IPS-NIHi7 (cell line): ENCODE measurements at regions not wholly inside any gene's neighbourhood (a gene's known extent, or its start where the extent isn't known, plus 50 kb on each side); places are given as distances from the start of the nearest gene placed in this dataset.
A peak's percentile ranks its signal among the peaks of the same experiment; 100 is the strongest.
"Not testable (repeated sequence)": the region's sequence is repeated elsewhere in the genome, so short reads cannot be mapped to it uniquely, and the experiment has no call there.

Experiments used
- DNase-seq: peaks from one replicate; pipeline ENCODE4 v3.0.0; 2012; ENCODE audit warnings: mixed read lengths; ENCODE audit errors: extremely low spot score

DNA sequence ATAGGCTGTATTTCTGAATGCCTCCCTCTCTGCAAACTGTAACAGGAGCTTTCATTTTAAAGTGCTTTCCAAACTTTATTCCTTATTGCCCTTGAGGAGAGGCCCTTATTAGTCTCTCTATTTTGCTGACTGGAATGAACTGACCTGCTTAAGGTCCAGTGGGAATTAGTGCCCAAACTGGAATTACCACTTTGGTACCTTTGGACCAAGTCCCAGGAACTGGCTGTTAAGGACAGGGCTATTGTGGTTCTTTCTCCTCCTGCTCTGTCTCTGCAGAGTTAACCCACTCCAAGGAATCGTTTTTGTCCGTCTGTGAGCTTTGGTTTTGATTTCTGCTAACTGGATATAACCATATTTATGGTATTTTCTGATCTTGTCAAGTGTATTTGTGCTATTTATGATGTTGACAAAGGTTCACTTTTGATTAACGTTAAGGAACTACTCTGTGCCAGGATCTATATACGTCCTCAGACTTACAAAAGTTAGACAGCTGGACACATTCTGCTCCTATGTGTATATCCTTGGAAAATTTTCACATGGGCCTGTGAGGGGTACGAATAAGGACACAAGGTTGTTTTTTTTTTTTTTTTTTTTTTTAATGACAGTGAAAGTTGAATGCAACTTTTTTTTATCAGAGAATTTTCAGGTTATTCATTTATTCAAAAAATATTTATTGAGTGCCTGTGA is 189.1 kb upstream of the ANKRD55 start:
- DNase-seq, result no peak

DNA sequence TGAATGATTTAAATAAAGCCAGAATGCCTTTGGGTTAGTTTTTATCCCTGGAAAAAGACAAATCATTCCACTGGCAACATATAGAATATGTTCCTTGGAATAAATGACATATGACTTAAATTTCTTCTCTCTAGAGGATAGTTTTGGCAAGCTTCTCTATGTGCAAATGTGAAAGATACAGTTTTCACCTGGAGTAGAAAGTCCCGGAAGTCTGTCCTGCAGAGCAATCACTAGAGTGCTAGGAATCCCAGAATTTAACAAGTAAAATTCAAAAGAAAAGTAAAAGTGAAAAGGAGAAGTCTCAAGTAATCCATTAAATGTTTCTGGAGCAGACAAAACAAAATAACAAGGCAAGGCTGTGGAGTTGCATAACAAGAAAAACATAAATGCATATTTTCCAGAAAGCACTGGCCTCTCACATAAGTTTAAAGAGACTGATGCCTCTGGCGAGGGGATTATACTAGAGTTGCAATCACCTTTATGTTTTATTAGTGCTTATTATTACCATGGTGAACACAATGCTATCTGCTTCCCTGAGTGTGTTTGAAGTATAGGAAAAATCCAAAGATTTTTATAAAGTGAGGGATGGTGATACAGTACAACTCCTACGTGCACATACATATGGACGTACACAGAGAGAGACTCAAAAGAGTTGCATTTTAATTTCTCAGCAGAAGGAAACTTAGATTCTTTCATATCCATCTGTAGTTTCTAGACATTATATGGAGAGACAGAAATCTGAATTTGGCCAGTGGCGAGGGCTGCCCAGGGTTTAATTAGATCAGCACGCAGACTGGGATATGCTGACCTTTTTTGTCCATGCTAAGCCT is 188.3 kb upstream of the ANKRD55 start:
- no peak for DNase-seq

DNA sequence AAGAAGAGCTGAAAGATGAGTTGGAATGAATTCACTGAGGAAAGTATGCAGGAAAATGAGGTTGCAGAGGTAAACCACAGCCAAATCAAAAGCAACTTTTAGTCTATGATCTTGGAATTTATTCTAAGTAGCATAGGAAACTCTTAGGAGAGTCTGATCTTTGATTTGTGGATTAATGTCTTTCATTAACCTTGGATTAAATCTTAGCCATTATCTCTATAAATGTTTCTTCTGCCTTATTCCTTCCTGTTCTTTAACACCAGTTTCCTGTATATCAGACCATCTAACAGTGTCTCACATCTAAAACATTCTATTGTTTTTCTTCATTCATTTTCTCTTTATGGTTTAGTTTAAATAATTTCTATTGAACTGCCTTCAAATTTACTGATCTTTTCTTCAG is 187.2 kb upstream of the ANKRD55 start:
- no peak for DNase-seq

DNA sequence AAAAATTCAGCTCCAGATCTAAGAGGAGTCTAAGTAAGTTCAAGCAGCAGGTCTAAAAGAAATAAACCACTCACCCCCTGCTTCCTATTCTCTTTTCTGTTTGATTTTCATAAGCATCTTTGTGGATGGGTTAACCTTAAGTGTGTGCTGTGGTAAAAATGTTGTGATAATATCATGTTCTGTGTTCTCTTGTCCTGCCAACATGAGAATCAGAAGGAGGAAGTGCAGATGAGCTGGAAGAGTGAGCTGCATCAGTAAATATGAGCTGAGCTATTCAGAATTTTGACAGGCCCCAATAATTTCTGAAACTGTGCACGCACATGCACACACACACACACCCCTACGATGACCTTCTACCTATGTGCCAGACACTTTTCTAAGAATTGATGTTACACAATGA is 186.5 kb upstream of the ANKRD55 start:
- DNase-seq, result no peak

DNA sequence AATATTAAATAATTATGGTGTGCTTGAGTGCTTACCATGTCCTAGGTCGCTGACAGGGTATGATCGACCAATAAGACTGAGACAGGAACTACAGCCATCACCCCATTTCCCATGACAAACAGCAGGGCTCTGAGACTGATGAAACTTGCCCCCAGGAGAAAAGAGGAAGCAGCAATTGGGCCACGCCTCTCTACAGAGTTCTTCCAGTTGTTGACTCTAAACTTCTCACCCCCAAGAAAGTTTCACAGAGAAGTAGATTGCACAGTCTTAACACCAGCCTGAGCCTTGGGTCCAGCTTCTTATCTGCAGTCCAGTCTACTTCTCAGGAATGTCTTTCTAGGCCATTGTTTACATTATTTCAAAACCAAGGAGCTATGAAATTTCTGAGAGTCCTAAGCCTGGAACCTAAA is 182.2 kb upstream of the ANKRD55 start:
- no peak for DNase-seq

DNA sequence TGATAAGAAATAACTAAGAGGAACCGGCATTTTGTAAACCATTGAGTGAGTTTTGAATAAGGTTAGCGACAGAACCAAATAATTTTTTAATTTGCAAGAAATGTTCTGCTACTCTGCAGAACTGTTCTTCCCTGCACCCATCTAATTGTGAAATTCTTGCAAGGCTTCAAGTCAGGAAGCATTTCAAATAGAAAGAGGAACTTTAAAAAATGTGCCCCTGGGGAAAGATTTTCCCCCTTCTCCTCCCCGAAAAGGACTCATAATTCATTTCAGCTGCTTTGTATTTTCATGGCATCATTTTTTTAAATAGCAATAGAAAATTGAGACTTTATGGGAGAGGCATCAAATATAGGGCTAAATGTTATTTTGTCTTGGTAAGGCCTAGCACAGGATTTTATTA is 180.9 kb upstream of the ANKRD55 start:
- no peak for DNase-seq

DNA sequence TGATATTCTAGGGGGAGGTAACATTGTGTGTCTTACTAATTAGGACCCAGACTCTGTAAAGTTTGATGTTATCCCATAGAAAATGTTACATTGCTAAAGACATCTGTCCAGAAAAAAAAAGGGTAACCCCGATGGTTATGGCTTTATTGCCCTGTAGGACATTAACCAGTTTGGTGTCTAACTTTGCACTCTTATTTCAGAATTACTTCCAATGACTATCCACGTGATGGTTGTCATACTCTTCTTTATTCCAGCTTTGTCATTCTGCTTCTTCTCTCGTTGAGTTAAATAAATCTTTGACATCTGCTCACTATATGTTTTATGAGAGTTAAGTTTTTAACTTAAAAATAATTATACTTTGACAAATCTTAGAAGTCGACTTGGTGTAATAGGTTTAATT is 180.4 kb upstream of the ANKRD55 start:
- no peak for DNase-seq

DNA sequence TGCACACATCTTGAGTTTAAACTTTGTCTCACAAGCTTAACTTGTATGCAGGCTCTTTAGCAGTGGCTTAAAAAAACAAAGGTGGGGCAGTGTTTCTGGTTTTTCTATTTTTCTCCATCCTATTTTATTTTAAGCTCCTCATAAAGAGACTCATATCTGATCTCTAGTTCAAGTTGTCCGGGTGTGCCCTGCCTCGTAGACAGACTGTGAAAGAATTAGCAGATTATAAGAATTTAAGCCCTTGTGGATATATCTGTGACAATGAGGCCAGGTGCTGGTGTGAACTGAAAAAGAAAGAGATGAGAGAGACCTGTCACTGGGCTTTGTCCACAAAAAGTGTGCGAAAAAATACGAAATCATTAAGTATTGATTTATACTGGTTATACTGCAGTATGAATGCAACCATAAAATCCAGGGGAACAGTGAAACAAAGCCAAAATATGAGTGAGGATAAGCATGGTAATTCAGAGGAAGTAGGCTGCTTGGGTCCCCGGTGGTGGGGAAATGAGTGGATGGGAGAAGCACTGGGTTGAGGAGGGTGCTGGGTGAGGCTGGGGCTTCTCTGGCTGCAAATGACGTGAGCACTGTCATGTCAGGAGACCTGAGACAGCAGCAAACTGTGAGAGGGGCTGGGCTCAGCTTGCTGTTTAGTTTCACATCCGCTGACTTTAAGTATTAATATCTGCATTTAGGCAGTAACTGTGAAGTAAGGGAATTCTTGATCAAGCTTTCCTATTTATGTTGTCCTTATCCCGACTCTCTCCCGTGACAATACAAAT is 179.7 kb upstream of the ANKRD55 start:
- DNase-seq, result no peak

DNA sequence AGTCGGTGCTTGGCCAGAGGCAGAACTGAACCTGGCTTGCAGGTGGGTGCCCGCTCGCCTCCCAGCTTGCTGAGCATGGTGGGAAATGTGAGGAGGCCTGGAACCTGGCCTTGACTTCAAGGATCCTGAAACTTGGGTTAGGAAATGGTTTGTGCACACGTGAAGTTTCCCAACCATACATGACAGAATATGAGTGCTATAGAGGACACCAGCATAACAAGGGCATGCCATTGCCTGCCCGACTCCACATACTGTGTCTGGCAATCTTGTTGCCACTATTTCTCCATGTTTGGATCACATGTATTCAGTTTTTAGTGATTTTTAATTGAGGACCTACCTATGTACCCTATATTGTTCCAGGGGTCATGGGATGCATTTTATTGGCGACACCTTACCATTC is 177.6 kb upstream of the ANKRD55 start:
- no peak for DNase-seq

DNA sequence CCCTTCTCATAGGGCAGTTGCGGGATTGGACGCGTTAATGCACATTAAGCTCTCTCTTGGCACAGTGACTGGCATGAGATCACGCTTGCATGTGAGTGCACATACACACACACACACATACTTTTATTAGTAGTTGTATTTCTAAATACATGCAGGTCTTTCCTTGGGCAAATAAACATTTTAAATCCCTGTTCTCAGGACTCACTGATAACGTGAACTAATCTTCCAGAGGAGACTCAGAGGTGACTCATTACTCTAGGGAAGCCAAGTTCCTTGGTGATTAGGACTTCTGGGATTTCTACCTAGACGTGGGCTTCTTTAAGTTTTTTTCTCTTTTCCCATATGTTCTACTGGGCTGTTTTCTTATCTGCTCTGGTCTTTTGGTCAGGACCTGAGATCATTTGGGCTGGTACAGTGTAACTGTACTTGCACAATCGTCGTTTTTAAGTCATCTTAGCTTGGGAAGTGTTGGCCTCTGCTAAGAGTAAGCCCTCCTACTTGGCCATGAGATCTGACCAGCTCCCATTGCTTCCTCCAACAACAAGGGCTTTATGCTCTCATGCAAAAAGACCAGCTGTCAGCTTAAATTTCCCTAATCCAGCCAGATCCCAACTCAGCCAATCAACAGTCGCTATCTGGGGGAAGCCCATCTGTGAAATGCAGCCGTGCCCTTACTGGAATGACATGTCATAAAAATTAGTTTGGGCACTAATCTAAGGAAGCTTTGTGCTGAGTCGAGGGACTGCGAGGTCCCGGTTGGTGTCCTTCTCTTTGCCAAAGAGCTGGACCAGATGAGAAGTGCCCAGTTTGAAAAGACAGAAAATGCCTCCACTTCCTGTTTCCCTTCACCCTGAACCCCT is 176.4 kb upstream of the ANKRD55 start:
- DNase-seq, result no peak

DNA sequence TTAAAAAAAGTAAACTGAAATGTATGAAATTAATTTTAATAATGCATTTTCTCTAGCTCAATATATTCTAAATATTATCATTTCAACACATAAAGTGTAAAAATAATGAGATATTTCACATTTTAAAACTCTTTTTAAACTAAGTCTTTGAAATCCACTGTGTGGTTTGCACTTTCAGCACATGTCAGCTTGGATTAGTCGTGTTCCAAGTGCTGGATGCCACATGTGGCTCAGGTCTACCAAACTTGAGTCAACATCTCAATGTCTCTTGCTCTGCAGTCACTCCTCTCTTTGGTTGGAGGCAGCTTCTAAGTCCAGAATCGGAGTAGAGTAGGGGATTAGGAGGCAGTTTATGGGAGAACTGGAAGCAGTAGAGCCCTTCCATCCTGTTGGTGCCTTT is 173.7 kb upstream of the ANKRD55 start:
- DNase-seq, result no peak

DNA sequence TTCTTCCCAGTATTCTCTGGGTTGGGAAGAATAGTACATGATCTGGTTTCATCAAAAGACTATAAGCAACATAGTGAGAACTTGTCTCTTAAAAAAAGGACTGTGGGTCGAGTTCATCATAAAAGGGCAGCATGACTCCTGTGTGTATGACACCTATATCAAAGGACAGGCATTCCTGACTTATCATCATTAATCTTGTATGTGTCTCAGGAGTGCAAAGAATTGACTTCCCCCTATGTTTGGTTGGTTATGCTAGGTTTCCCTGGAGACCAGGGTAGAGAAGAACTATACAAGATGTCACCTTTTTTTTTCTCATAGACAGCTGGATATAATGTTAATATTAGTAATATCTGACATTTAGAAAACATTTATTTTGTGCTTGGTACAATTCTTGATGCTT is 173.1 kb upstream of the ANKRD55 start:
- no peak for DNase-seq

DNA sequence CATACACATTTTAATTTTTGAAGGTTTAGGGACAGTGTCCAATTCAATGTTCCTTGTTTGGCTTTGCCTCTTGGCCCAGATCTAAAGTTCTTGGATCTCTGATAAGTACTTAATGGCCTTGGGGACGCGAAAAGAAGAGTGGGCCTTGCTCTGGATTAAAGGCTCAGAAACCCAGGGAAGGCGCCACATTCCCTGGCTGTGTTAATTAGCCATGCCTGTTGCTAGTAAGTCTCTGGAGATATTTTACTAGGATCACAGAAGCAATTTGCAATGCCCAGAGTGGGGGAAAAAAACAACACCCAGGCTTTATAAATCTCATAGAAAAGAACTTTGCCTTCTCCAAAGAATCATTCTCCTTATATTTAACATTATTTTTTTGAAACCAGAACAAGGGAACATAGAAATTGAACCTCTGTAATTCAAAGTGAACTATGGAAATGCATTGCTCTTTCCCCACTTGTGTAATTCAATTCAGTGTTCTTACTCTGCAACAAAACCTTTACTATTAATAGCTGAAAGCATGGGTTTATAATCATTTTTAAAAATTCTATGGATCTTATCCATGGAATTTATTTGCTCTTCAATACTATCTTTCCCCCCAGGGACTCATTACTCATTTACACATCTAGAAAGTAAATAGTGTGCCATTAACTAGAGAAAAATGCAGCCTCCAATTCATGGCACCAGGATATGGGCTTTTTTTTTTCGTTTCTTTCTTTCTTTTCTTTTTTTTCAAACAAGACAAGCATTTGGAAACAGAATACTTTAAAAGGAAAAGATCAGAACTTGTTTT is 172.2 kb upstream of the ANKRD55 start:
- peak; percentile 31 for DNase-seq

DNA sequence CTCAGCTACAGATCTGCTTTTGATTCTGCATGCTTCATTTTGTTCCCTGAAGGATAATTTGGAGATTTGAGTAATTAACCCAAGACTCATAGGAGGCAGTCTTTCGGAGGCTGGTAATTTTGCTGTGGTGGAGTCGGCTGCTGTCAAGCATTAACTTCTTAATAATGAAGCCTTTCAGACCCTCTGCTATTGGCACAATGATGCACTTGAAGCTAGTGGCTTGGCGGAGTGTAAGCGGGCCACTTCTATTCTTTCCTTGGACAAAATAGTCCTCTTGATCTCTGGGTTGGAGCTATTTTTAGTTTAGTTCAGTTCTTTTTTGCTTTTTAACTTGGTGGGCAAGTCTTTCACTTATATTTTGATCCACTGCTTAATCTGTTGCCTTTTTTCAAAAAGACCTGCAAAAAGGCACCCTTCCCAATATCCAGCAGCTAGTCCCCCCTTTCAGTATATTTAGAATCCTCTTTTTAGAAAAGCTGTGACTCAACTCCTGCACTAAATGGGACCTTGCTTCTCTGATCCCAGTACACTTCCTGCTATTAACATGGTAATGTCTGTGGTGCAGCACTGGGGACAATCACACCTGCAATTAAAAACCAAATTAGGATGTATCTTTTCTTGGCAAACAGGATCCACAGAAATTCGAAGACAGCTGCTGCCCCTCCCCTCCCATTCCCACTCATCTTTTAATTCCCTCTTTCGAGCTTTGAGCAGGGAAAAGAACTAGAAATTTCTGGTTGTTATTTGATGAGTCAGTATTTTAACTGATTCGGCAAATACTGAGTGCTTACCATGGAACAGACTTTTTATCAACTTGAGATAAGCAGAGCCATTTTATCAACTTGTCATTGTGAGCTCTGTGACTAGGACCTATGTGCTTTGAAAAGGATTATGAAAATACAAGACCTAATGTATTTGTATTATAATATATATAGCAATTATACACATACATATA is 169.4 kb upstream of the ANKRD55 start:
- DNase-seq, result peak; percentile 30

DNA sequence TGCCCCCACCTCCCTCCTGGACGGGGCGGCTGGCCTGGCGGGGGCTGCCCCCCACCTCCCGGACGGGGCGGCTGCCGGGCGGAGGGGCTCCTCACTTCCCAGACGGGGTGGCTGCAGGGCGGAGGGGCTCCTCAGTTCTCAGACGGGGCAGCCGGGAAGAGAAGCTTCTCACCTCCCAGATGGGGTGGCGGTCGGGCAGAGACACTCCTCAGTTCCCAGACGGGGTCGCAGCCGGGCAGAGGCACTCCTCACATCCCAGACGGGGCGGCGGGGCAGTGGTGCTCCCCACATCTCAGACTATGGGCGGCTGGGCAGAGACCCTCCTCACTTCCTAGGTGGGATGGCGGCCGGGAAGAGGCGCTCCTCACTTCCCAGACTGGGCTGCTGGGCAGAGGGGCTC is 164.7 kb upstream of the ANKRD55 start:
- not testable (repeated sequence) for DNase-seq

DNA sequence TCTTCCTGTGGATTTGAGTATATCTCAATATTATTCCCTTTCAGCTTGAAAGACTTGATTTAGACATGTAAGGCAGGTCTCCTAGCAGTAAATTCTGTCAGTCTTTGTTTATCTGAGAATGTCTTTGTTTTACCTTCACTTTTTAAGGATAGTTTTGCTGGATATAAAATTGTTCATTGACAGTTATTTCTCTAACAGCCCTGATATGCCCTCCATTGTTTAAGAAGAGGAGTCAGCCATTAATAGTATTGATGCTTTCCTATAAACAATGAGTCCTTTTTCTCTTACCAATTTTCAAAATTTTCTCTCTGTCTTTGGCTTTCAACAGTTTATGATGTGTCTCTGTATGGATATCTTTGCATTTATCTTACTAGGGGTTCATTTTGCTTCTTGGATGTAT is 163.5 kb upstream of the ANKRD55 start:
- DNase-seq, result no peak

DNA sequence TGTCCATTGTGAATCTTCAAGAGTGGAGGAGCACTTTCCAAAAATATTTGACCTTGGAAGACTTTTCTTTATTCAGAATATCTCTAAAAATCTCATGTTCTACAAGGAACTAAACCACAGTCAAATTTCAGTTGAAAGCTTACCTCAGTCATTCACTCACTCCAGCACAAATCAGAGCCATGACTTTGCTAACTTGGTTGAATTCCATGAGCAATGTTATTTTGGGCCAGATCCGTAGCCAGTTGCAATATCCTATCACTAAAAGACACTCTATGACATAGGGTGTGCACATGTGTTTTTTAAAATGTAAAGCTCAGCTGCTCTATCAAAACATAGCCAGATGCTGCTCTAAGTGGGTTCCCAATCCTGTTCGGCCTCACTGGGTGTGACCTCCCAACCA is 156.1 kb upstream of the ANKRD55 start:
- DNase-seq, result no peak

DNA sequence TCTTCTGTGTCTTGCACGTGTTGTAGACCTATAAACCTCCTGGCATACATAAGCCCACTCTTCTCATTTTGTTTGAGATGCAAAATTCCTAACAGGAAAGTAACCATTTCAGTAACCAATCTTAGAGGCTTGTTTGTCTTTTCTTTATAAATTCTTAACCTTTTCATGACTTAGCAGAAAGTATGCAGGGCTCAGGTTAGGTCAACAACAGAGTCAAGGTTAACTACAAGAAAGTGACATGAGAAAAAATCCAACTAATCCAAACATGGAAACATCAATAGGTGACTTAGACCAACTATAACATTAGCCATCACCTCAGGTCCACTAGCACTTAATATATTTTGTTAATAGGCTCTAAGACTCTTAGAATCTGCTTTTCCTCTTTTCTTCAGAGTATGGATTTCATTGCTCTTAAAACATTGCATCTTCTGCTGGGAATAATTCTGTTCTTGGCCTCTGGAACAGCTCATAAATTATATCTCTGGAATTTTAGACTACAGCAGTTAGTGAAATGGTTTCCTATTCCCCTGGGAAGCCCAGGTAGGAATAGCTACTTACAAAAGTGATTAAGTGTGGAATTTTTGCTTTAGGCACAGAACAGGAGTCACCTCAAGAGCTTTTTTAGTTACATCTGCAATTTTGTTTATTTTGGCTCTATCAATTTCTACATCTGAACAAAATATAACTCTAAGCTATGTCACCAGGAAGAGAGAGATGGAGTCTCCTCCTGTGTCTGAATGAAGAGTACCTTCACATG is 155.3 kb upstream of the ANKRD55 start:
- DNase-seq, result no peak

DNA sequence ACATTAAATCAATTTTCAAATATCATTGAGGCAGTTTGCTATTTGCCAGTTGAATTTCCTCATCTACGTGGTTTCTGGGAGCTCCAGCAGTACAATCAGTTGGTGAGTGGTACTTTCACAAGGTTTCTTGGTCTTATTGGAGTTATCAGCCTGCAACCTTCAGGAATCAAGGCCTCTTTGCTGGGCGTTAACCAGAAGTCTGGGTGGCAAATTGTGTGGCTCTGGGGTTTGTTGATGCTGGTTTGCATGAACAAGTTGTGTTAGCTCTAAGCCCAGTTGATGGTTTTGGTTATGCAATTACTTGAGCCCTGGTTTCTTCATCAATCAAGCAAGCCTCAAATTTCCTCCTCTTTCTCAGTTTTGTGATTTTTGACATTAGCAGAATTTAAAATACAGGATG is 152.9 kb upstream of the ANKRD55 start:
- DNase-seq, result no peak
